ENCODE measurements at regions not wholly inside any gene's neighbourhood (a gene's known extent, or its start where the extent isn't known, plus 50 kb on each side); places are given as distances from the start of the nearest gene placed in this dataset.

GRCh38 chr1:87225171-87225570, 103.5 kb upstream of the LMO4 start:
- BruUV-seq (replicated peaks): no TSS peak
- ChIA-PET CTCF (no interaction called here), POLR2A (ENCODE audit: low non-redundant PET) (no interaction called here)
- TF ChIP-seq, protein P1, sequence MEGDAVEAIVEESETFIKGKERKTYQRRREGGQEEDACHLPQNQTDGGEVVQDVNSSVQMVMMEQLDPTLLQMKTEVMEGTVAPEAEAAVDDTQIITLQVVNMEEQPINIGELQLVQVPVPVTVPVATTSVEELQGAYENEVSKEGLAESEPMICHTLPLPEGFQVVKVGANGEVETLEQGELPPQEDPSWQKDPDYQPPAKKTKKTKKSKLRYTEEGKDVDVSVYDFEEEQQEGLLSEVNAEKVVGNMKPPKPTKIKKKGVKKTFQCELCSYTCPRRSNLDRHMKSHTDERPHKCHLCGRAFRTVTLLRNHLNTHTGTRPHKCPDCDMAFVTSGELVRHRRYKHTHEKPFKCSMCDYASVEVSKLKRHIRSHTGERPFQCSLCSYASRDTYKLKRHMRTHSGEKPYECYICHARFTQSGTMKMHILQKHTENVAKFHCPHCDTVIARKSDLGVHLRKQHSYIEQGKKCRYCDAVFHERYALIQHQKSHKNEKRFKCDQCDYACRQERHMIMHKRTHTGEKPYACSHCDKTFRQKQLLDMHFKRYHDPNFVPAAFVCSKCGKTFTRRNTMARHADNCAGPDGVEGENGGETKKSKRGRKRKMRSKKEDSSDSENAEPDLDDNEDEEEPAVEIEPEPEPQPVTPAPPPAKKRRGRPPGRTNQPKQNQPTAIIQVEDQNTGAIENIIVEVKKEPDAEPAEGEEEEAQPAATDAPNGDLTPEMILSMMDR (conservative IDR thresholded peaks at IDR 0.05; ENCODE audit: low read depth, low read length): no peak
- no peak for TF ChIP-seq EZH2 (IDR thresholded peaks at IDR 0.05; ENCODE audit: borderline replicate concordance, low read depth, low read length, poor library complexity, severe bottlenecking)
- no peaks in the 10 kb centered on the region for H3K27me3 ChIP-seq (replicated peaks; ENCODE audit: insufficient read depth, low read depth, low read length, poor library complexity)
- H3K9me3 ChIP-seq (ENCODE audit: low read depth, low read length, poor library complexity, severe bottlenecking): no peaks in the 10 kb centered on the region
- intact Hi-C loops (cut with micrococcal nuclease; ENCODE audit: unreplicated experiment): no loop called here
- no peak overlapping the region for H3K27ac ChIP-seq (ENCODE audit: low read depth, low read length, poor library complexity, severe bottlenecking)
- peaks cover 5% of the 10 kb centered on the region for H3K4me1 ChIP-seq (ENCODE audit: insufficient read depth, low read length, poor library complexity, severe bottlenecking)
- no peaks in the 10 kb centered on the region for H3K36me3 ChIP-seq (ENCODE audit: insufficient read depth, low read length, poor library complexity, severe bottlenecking)
- DNase-seq (ENCODE audit: low spot score): no peak
- H3K4me3 ChIP-seq (ENCODE audit: low read depth, low read length, poor library complexity, severe bottlenecking): no peak overlapping the region

DNA sequence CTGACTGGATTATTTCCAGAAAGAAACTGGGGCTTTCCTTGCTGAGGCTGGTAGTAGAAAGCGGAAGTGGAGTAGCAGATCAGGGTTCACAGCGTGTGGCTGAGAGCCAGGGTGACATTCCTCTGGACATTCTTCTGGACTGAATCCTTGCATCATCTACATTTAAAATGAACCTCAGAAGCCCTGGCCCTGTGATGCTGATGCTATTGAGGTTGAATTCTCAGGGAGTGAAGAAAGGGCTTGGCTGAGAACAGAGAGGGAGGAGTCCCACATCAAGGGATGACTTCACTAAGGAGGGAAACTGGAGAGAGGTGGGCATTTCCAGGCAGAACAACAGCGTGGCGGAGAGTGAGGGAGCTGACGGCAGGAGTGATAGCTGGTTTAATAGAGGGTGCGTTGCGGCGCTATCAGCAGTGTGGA, 102.3 kb upstream of the LMO4 start:
- Histone ChIP-seq H3K36me3 (ENCODE audit: insufficient read depth, low read length, poor library complexity, severe bottlenecking) (no peaks in the 10 kb centered on the region), H3K27me3 (replicated peaks; ENCODE audit: insufficient read depth, low read depth, low read length, poor library complexity) (no peaks in the 10 kb centered on the region), H3K27ac (ENCODE audit: low read depth, low read length, poor library complexity, severe bottlenecking) (no peak overlapping the region), H3K4me3 (ENCODE audit: low read depth, low read length, poor library complexity, severe bottlenecking) (no peak overlapping the region), H3K4me1 (ENCODE audit: insufficient read depth, low read length, poor library complexity, severe bottlenecking) (peaks cover 5% of the 10 kb centered on the region), H3K9me3 (ENCODE audit: low read depth, low read length, poor library complexity, severe bottlenecking) (no peaks in the 10 kb centered on the region)
- peak; percentile 19 for DNase-seq (ENCODE audit: low spot score)
- TF ChIP-seq, protein P1 (conservative IDR thresholded peaks at IDR 0.05; ENCODE audit: low read depth, low read length): no peak
- ChIA-PET POLR2A (ENCODE audit: low non-redundant PET) (interaction anchor here (0.7 kb wide), 1 partner anchor 1454 kb away, joined by 5 read pairs; no protein-coding TSS in a partner anchor), CTCF (no interaction called here)
- no TSS peak for BruUV-seq (replicated peaks)
- intact Hi-C loops (cut with micrococcal nuclease; ENCODE audit: unreplicated experiment): no loop called here

- no peak overlapping the region for H3K4me3 ChIP-seq (ENCODE audit: low read depth, low read length, poor library complexity, severe bottlenecking)
- TF ChIP-seq EZH2 (IDR thresholded peaks at IDR 0.05; ENCODE audit: borderline replicate concordance, low read depth, low read length, poor library complexity, severe bottlenecking): no peak
- TF ChIP-seq, protein P1 (conservative IDR thresholded peaks at IDR 0.05; ENCODE audit: low read depth, low read length): no peak
- ChIA-PET POLR2A (ENCODE audit: low non-redundant PET) (no interaction called here), CTCF (no interaction called here)
- no TSS peak for BruUV-seq (replicated peaks)
- no peak for DNase-seq (ENCODE audit: low spot score)
- no peaks in the 10 kb centered on the region for H3K36me3 ChIP-seq (ENCODE audit: insufficient read depth, low read length, poor library complexity, severe bottlenecking)
- no peak overlapping the region for H3K27ac ChIP-seq (ENCODE audit: low read depth, low read length, poor library complexity, severe bottlenecking)
- intact Hi-C loops (cut with micrococcal nuclease; ENCODE audit: unreplicated experiment): no loop called here
- H3K4me1 ChIP-seq (ENCODE audit: insufficient read depth, low read length, poor library complexity, severe bottlenecking): peaks cover 5% of the 10 kb centered on the region
- H3K27me3 ChIP-seq (replicated peaks; ENCODE audit: insufficient read depth, low read depth, low read length, poor library complexity): no peaks in the 10 kb centered on the region
- no peaks in the 10 kb centered on the region for H3K9me3 ChIP-seq (ENCODE audit: low read depth, low read length, poor library complexity, severe bottlenecking)
Measured at GRCh38 chr1:87227651-87228050, 101.0 kb upstream of the LMO4 start.
